ENCODE measurements at regions not wholly inside any gene's neighbourhood (a gene's known extent, or its start where the extent isn't known, plus 50 kb on each side); places are given as distances from the start of the nearest gene placed in this dataset.

DNA sequence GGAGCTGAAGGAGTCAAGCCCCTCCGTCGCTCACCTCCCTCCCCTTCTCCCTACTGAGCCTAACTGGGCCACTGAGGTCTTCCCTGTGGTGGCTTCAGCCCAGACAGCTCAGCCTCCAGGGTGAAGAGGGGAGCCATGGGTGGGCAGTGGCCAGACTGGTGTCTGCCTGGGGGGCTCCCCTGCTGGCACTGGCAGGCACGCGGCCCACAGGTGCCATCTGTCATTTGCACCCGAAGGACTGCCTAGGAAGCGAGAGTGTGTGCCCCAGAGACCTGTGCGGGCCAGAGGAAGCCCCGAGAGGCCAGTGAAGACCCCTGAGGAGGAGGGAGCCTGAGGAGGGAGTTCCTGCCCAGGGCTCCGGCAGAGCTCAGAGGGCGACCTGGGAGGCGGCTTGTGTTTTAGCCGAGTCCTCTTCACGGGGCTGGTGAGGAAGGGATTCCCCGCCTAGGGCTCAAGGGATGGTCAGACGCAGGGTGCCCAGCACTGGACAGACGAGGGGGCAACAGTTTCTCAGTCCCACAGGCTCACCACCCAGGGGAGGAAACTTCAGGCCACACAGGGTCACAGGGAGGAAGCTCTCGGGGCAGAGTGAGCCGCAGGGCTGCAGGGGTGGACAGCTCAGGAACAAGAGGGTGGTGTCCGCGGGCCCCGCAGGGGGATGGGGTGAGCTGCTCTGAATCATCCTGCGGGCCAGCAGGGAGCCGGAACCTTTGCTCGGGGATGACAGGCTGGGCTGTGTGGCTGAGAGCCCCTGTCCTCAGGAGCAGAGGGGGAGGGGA is 76.2 kb upstream of the PPP2R2D start:
- intact Hi-C loops (cut with micrococcal nuclease; ENCODE audit: unreplicated experiment): no loop called here
- TF ChIP-seq, protein P1, sequence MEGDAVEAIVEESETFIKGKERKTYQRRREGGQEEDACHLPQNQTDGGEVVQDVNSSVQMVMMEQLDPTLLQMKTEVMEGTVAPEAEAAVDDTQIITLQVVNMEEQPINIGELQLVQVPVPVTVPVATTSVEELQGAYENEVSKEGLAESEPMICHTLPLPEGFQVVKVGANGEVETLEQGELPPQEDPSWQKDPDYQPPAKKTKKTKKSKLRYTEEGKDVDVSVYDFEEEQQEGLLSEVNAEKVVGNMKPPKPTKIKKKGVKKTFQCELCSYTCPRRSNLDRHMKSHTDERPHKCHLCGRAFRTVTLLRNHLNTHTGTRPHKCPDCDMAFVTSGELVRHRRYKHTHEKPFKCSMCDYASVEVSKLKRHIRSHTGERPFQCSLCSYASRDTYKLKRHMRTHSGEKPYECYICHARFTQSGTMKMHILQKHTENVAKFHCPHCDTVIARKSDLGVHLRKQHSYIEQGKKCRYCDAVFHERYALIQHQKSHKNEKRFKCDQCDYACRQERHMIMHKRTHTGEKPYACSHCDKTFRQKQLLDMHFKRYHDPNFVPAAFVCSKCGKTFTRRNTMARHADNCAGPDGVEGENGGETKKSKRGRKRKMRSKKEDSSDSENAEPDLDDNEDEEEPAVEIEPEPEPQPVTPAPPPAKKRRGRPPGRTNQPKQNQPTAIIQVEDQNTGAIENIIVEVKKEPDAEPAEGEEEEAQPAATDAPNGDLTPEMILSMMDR (IDR thresholded peaks at IDR 0.05; ENCODE audit: unreplicated experiment): no peak
- no peaks in the 10 kb centered on the region for H3K9me3 Mint-ChIP-seq (ENCODE audit: low read depth, unreplicated experiment)
- BruUV-seq (replicated peaks): no TSS peak
- CTCF ChIA-PET: no interaction called here
- H3K4me3 Mint-ChIP-seq (ENCODE audit: low read depth, unreplicated experiment): no peak overlapping the region
- no peaks in the 10 kb centered on the region for H3K36me3 Mint-ChIP-seq (ENCODE audit: insufficient read depth, unreplicated experiment)
- peaks cover 52% of the 10 kb centered on the region for H3K27me3 Mint-ChIP-seq (ENCODE audit: unreplicated experiment)
- H3K27ac Mint-ChIP-seq (ENCODE audit: unreplicated experiment): no peak overlapping the region
- H3K4me1 Mint-ChIP-seq (ENCODE audit: low read depth, unreplicated experiment): no peaks in the 10 kb centered on the region
- DNase-seq: no peak

DNA sequence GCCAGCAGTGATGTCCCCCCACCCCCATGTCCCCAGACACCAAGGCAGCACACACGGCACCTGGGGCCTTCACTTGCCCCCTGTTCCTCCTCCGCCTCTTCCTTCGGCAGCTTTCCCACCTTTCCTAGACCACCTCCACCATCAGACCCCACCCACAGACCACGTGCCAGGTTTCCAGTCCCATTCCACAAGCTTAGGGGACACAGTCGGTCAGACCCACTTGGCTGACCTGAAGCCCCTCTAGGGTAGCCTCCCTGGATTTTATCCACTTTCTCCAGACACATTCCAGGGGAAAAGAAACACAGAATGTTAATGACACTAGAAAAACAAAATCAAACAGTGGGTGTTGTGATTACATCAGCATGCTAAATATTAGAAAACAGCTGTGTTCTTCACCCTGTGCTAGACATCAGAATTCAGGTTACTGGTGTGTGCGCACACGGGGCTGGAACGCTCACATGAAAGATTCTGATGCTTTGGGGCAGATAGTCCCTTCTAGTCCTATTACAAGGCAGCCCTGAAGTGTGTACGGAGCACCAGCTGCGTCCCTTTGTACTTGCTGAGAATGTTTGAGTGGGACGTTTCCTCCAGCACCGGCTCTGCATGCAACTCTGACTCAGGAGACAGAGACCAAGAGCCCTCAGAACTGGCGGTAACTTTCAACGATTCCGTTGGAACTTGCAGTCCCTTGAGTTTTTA is 75.5 kb upstream of the PPP2R2D start:
- no TSS peak for BruUV-seq (replicated peaks)
- H3K27ac Mint-ChIP-seq (ENCODE audit: unreplicated experiment): no peak overlapping the region
- no peak for DNase-seq
- intact Hi-C loops (cut with micrococcal nuclease; ENCODE audit: unreplicated experiment): no loop called here
- no peak overlapping the region for H3K4me3 Mint-ChIP-seq (ENCODE audit: low read depth, unreplicated experiment)
- H3K36me3 Mint-ChIP-seq (ENCODE audit: insufficient read depth, unreplicated experiment): no peaks in the 10 kb centered on the region
- CTCF ChIA-PET: no interaction called here
- TF ChIP-seq, protein P1 (IDR thresholded peaks at IDR 0.05; ENCODE audit: unreplicated experiment): no peak
- H3K27me3 Mint-ChIP-seq (ENCODE audit: unreplicated experiment): peaks cover 52% of the 10 kb centered on the region
- no peaks in the 10 kb centered on the region for H3K4me1 Mint-ChIP-seq (ENCODE audit: low read depth, unreplicated experiment)
- no peaks in the 10 kb centered on the region for H3K9me3 Mint-ChIP-seq (ENCODE audit: low read depth, unreplicated experiment)

DNA sequence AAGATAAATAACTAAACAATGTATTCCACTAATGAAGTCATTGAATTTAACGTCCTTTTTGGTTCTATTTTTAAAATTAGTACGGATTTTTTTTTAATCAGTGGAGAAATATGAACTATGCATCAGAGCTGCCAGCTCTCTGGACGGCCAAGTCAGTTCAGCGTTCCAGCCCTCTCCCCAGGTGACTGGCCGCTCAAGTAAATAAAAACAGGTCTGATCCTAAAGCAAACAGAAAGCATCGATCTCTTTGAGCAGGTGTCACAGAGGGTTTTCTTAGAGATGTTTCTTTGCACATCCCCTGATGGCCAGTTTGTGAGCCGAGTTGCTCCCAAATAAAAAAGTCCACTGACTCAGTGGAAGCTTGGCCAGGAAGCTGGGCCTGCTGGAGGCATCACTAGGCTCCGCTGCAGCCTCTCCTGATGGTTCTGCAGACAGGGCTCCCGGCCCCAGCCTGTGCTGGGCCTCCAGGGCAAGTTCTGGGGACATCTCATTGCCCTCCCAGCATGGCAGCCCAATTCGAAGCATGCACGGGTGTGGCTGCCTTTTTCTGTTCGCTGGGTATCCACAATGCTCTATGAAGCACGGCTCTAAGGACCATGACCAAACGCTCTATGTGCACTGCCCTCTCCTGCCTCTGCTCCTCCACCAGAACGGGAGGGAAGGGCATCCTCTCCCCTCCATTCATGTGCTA is 74.7 kb upstream of the PPP2R2D start:
- no TSS peak for BruUV-seq (replicated peaks)
- H3K36me3 Mint-ChIP-seq (ENCODE audit: insufficient read depth, unreplicated experiment): no peaks in the 10 kb centered on the region
- H3K4me1 Mint-ChIP-seq (ENCODE audit: low read depth, unreplicated experiment): no peaks in the 10 kb centered on the region
- H3K27me3 Mint-ChIP-seq (ENCODE audit: unreplicated experiment): peaks cover 55% of the 10 kb centered on the region
- TF ChIP-seq, protein P1 (IDR thresholded peaks at IDR 0.05; ENCODE audit: unreplicated experiment): no peak
- intact Hi-C loops (cut with micrococcal nuclease; ENCODE audit: unreplicated experiment): no loop called here
- DNase-seq: no peak
- H3K9me3 Mint-ChIP-seq (ENCODE audit: low read depth, unreplicated experiment): no peaks in the 10 kb centered on the region
- no peak overlapping the region for H3K27ac Mint-ChIP-seq (ENCODE audit: unreplicated experiment)
- CTCF ChIA-PET: no interaction called here
- H3K4me3 Mint-ChIP-seq (ENCODE audit: low read depth, unreplicated experiment): no peak overlapping the region

DNA sequence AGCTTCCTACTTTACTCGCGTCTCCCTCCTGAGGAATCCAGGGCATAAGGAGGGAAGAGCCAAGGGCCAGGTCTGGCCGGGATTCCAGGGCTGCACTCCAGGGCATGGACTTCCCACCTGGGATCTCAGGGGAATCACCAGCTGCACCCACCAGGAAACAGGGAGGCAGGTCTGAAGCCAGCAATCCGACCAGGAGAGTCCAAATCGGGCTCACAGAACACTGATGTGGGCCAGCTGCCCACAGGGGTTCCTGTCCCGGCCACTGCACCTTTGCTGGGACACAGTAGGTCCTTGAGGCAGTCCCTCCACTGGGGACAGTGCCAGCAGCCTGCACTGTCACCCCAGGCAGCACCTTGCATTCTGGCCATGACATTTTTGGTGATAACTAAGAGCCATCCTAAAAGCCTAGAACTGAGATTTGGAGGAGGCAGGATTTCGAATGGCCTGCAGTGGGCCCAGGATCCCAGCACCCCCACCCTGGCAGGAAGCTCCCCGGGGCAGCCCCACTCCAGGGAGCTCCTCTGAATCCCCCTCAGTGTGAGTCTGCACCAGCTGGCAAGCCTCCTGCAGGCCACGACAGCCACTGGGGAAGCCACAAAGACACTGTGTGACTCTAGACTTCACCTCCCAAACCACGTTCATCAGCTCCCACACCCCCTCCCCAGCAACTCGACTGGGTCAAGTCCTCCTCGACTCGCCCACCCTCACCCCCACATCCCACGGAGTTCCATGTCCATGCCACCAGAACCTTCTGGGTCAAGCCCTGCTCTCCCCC is 71.5 kb upstream of the PPP2R2D start:
- Mint-ChIP-seq H3K4me1 (ENCODE audit: low read depth, unreplicated experiment) (no peaks in the 10 kb centered on the region), H3K4me3 (ENCODE audit: low read depth, unreplicated experiment) (no peak overlapping the region), H3K27me3 (ENCODE audit: unreplicated experiment) (peaks cover 76% of the 10 kb centered on the region), H3K27ac (ENCODE audit: unreplicated experiment) (no peak overlapping the region), H3K36me3 (ENCODE audit: insufficient read depth, unreplicated experiment) (no peaks in the 10 kb centered on the region), H3K9me3 (ENCODE audit: low read depth, unreplicated experiment) (no peaks in the 10 kb centered on the region)
- no TSS peak for BruUV-seq (replicated peaks)
- TF ChIP-seq, protein P1 (IDR thresholded peaks at IDR 0.05; ENCODE audit: unreplicated experiment): no peak
- DNase-seq: no peak
- CTCF ChIA-PET: no interaction called here
- intact Hi-C loops (cut with micrococcal nuclease; ENCODE audit: unreplicated experiment): no loop called here

All from Calu3 (cell line).